B cell (primary cell): ENCODE measurements at regions not wholly inside any gene's neighbourhood (a gene's known extent, or its start where the extent isn't known, plus 50 kb on each side); places are given as distances from the start of the nearest gene placed in this dataset.

Source experiments
- CTCF ChIP-seq: fragments of 200-600 bp; IDR thresholded peaks from one replicate; pipeline ENCODE4 v1.8.0; 2022; ENCODE audit warnings: antibody characterized with exemption, mild to moderate bottlenecking
- EZH2 ChIP-seq: IDR thresholded peaks from 2 replicates; pipeline ENCODE4 v1.6.1; 2012; ENCODE audit warnings: borderline replicate concordance, low read depth, mild to moderate bottlenecking, moderate library complexity, low read length; ENCODE audit not compliant: insufficient read depth, poor library complexity, severe bottlenecking

GRCh38 chr6:82629921-82630320 lies 266.3 kb downstream of the TPBG start:
- TF ChIP-seq CTCF, result no peak
- TF ChIP-seq EZH2, result no peak
